Panc1 (cell line): ENCODE measurements at regions not wholly inside any gene's neighbourhood (a gene's known extent, or its start where the extent isn't known, plus 50 kb on each side); places are given as distances from the start of the nearest gene placed in this dataset.

Source experiments
- ATAC-seq: fragments of 200-7000 bp; cut with Tn5 transposase; 2 replicates; pipeline ENCODE4 v1.9.1; 2020; ENCODE audit warnings: mild to moderate bottlenecking, moderate library complexity
- BruUV-seq: library from RNA; stranded (reverse); fragments of 400-500 nt; replicated peaks from 2 replicates; lab custom pipeline; 2021; lab: Mats Ljungman, UMichigan
- CTCF ChIA-PET: fragments of 300-600 bp; sonication (Branson Sonifier 250); formaldehyde crosslinking; loops from one replicate; lab custom pipeline; 2022; ENCODE audit warnings: antibody characterized with exemption; lab: Charles Lee
- POLR2A ChIA-PET: fragments of 300-600 bp; sonication (Branson Sonifier 250); formaldehyde crosslinking; loops from one replicate; lab custom pipeline; 2022; ENCODE audit warnings: antibody characterized with exemption; lab: Charles Lee
- DNase-seq: peaks from one replicate; pipeline ENCODE4 v3.0.0-alpha.2; 2010; ENCODE audit warnings: low read depth, low spot score
- H3K27ac ChIP-seq: 2 replicates; pipeline ENCODE4 v1.5.1; 2011; ENCODE audit warnings: mild to moderate bottlenecking, low read length, inconsistent platforms
- H3K27me3 ChIP-seq: fragments of 200-500 bp; sonication (Bioruptor generic); 2 replicates; pipeline ENCODE4 v1.6.0; 2014; ENCODE audit warnings: low read length, inconsistent platforms; ENCODE audit not compliant: control insufficient read depth, insufficient read depth
- H3K36me3 ChIP-seq: fragments of 200-500 bp; sonication (Bioruptor generic); 2 replicates; pipeline ENCODE4 v1.5.1; 2014; ENCODE audit warnings: inconsistent platforms, mild to moderate bottlenecking, low read length, moderate library complexity; ENCODE audit not compliant: control insufficient read depth, insufficient read depth
- H3K4me1 ChIP-seq: 2 replicates; pipeline ENCODE4 v1.5.1; 2011; ENCODE audit warnings: inconsistent platforms, mild to moderate bottlenecking, low read length, moderate library complexity; ENCODE audit not compliant: control insufficient read depth, insufficient read depth
- H3K4me3 ChIP-seq, 2 experiments: 2 replicates each; pipeline ENCODE4 v1.5.1; 2011 to 2012; ENCODE audit warnings: low read depth in 2 of 2, low read length in 2 of 2, mild to moderate bottlenecking in 2 of 2, inconsistent platforms in 1 of 2, moderate library complexity in 1 of 2
- H3K9me3 ChIP-seq: fragments of 200-500 bp; sonication (Bioruptor generic); 2 replicates; pipeline ENCODE4 v1.5.1; 2014; ENCODE audit warnings: low read depth, mild to moderate bottlenecking, inconsistent platforms, low read length, moderate library complexity; ENCODE audit not compliant: control insufficient read depth, insufficient read depth
- CTCF ChIP-seq: fragments of 450-650 bp; IDR thresholded peaks from 2 replicates; pipeline ENCODE4 v1.5.1; 2017; ENCODE audit warnings: mild to moderate bottlenecking
- POLR2AphosphoS5 ChIP-seq: IDR thresholded peaks from 2 replicates; pipeline ENCODE4 v1.6.1; 2012; ENCODE audit warnings: mild to moderate bottlenecking, low read depth, low read length, moderate library complexity
- REST ChIP-seq, 2 experiments: IDR thresholded peaks; 2 replicates each; pipeline ENCODE4 v1.6.1; 2011 to 2012; ENCODE audit warnings: low read depth in 2 of 2, control low read depth in 1 of 2, low read length in 1 of 2, mild to moderate bottlenecking in 1 of 2, moderate library complexity in 1 of 2; ENCODE audit not compliant: insufficient read depth in 1 of 2
- SIN3A ChIP-seq: IDR thresholded peaks from 2 replicates; pipeline ENCODE4 v1.6.1; 2012; ENCODE audit warnings: low read depth, mild to moderate bottlenecking, low read length, moderate library complexity, borderline replicate concordance; ENCODE audit not compliant: insufficient read depth
- TCF7L2 ChIP-seq: IDR thresholded peaks from 2 replicates; pipeline ENCODE4 v1.6.1; 2011; ENCODE audit warnings: mild to moderate bottlenecking, low read depth, low read length, inconsistent platforms
- in situ Hi-C: cut with HindIII; loops from 2 replicates; pipeline ENCODE4 v1.10.0; 2016; ENCODE audit warnings: low sequenced_read_pairs, low pct_unique_long_range_greater_than_20kb
- intact Hi-C: fragments of 100-400 bp; cut with micrococcal nuclease; formaldehyde crosslinking; loops from one replicate; pipeline ENCODE4 v1.10.0; 2022; ENCODE audit not compliant: unreplicated experiment

- BruUV-seq = no TSS peak
- no peak for DNase-seq
- in situ Hi-C loops (no loop called here), intact Hi-C loops (no loop called here)
- Histone ChIP-seq H3K27ac (no peak overlapping the region), H3K36me3 (no peaks in the 10 kb centered on the region), H3K4me1 (no peaks in the 10 kb centered on the region), H3K9me3 (no peaks in the 10 kb centered on the region), H3K4me3 (no peak overlapping the region), H3K27me3 (no peaks in the 10 kb centered on the region)
- TF ChIP-seq CTCF (no peak), TCF7L2 (no peak), REST (IDR thresholded peaks at IDR 0.05; ENCODE audit: insufficient read depth in 1 of 2, low read depth in 2 of 2, low read length in 1 of 2) (no peak), POLR2AphosphoS5 (no peak), SIN3A (no peak)
- CTCF ChIA-PET = no interaction called here
- POLR2A ChIA-PET = no interaction called here
- ATAC-seq = no peak
Observed at GRCh38 chr20:12594410-12595088, 414.2 kb upstream of the SPTLC3 start.

DNA sequence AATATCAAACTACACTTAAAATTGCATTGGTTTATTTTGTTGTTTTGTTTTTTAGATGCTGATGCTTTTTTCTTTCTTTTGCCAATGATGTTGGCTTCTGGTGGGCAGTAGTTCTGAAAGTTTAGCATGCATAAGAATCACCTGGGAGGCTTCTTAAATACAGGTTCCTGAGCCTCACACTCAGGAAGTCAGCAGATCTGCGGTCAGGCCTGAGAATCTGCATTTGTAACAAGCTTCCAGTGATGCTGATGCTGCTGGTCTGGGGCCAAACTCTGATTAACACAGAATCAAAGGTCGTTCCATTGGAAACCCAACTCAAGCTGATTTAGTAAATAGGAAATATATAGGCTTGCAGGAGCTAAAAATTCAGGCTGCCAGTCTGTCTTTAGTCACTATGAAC lies 412.9 kb upstream of the SPTLC3 start:
- Histone ChIP-seq H3K36me3 (no peaks in the 10 kb centered on the region), H3K27me3 (no peaks in the 10 kb centered on the region), H3K4me3 (no peak overlapping the region), H3K9me3 (no peaks in the 10 kb centered on the region), H3K4me1 (no peaks in the 10 kb centered on the region), H3K27ac (no peak overlapping the region)
- TF ChIP-seq SIN3A (no peak), CTCF (no peak), TCF7L2 (no peak), REST (IDR thresholded peaks at IDR 0.05; ENCODE audit: insufficient read depth in 1 of 2, low read depth in 2 of 2, low read length in 1 of 2) (no peak), POLR2AphosphoS5 (no peak)
- in situ Hi-C loops (no loop called here), intact Hi-C loops (no loop called here)
- ChIA-PET POLR2A (no interaction called here), CTCF (no interaction called here)
- no peak for ATAC-seq
- DNase-seq = no peak
- no TSS peak for BruUV-seq
